Type B pancreatic cell (in vitro differentiated cells): ENCODE measurements at regions not wholly inside any gene's neighbourhood (a gene's known extent, or its start where the extent isn't known, plus 50 kb on each side); places are given as distances from the start of the nearest gene placed in this dataset.

ENCODE experiments used
- DNase-seq: peaks from one replicate; pipeline ENCODE4 v3.0.0; 2021; ENCODE audit warnings: mixed read lengths; ENCODE audit not compliant: unreplicated experiment; ENCODE audit errors: extremely low spot score
- H3K27ac Mint-ChIP-seq: 2 replicates; pipeline ENCODE4 v1.8.0; 2021; ENCODE audit warnings: mild to moderate bottlenecking, mixed read lengths
- H3K27me3 Mint-ChIP-seq: 2 replicates; pipeline ENCODE4 v1.8.0; 2021; ENCODE audit warnings: mixed read lengths
- H3K36me3 Mint-ChIP-seq: 2 replicates; pipeline ENCODE4 v1.8.0; 2021; ENCODE audit warnings: mixed read lengths
- H3K4me1 Mint-ChIP-seq: one replicate; pipeline ENCODE4 v1.8.0; 2021; ENCODE audit warnings: mixed read lengths; ENCODE audit not compliant: unreplicated experiment
- H3K4me3 Mint-ChIP-seq: 2 replicates; pipeline ENCODE4 v1.8.0; 2021; ENCODE audit warnings: mild to moderate bottlenecking, mixed read lengths
- H3K9me3 Mint-ChIP-seq: 2 replicates; pipeline ENCODE4 v1.8.0; 2021; ENCODE audit warnings: mixed read lengths
- CTCF ChIP-seq: fragments of 200-600 bp; sonication (generic); conservative IDR thresholded peaks from 2 replicates; pipeline ENCODE4 v1.5.0; 2021; ENCODE audit warnings: antibody characterized with exemption, mild to moderate bottlenecking

- H3K27ac Mint-ChIP-seq, result no peak overlapping the region
- DNase-seq, result no peak
- peaks cover 3% of the 10 kb centered on the region for H3K27me3 Mint-ChIP-seq
- no peak for TF ChIP-seq CTCF
- no peaks in the 10 kb centered on the region for H3K36me3 Mint-ChIP-seq
- H3K4me3 Mint-ChIP-seq, result no peak overlapping the region
- H3K4me1 Mint-ChIP-seq, result no peaks in the 10 kb centered on the region
- H3K9me3 Mint-ChIP-seq, result no peaks in the 10 kb centered on the region
Measured at GRCh38 chr6:153720732-153721131, 318.3 kb upstream of the OPRM1 start.

GRCh38 chr6:153705429-153705828 lies 333.6 kb upstream of the OPRM1 start:
- peaks cover 4% of the 10 kb centered on the region for H3K9me3 Mint-ChIP-seq
- no peak overlapping the region for H3K27ac Mint-ChIP-seq
- DNase-seq, result no peak
- peaks cover 11% of the 10 kb centered on the region for H3K27me3 Mint-ChIP-seq
- H3K36me3 Mint-ChIP-seq, result no peaks in the 10 kb centered on the region
- no peak overlapping the region for H3K4me3 Mint-ChIP-seq
- TF ChIP-seq CTCF, result no peak
- H3K4me1 Mint-ChIP-seq, result no peaks in the 10 kb centered on the region

- TF ChIP-seq CTCF, result no peak
- Mint-ChIP-seq H3K27me3 (peaks cover 11% of the 10 kb centered on the region), H3K4me3 (no peak overlapping the region), H3K36me3 (no peaks in the 10 kb centered on the region), H3K4me1 (no peaks in the 10 kb centered on the region), H3K27ac (no peak overlapping the region), H3K9me3 (peaks cover 4% of the 10 kb centered on the region)
- DNase-seq, result no peak
Measured at GRCh38 chr6:153702671-153703070, 336.4 kb upstream of the OPRM1 start.

- H3K27ac Mint-ChIP-seq, result no peak overlapping the region
- DNase-seq, result no peak
- peaks cover 16% of the 10 kb centered on the region for H3K27me3 Mint-ChIP-seq
Measured at GRCh38 chr6:153698637-153699036, 340.4 kb upstream of the OPRM1 start.

GRCh38 chr6:153698001-153698400 lies 341.0 kb upstream of the OPRM1 start:
- no peaks in the 10 kb centered on the region for H3K36me3 Mint-ChIP-seq
- peaks cover 16% of the 10 kb centered on the region for H3K27me3 Mint-ChIP-seq
- H3K9me3 Mint-ChIP-seq, result no peaks in the 10 kb centered on the region
- no peak overlapping the region for H3K4me3 Mint-ChIP-seq
- H3K4me1 Mint-ChIP-seq, result no peaks in the 10 kb centered on the region
- no peak overlapping the region for H3K27ac Mint-ChIP-seq
- DNase-seq, result no peak
- no peak for TF ChIP-seq CTCF

More at GRCh38 chr6:153698637-153699036, 340.4 kb upstream of the OPRM1 start:
- TF ChIP-seq CTCF, result no peak
- H3K4me3 Mint-ChIP-seq, result no peak overlapping the region
- no peaks in the 10 kb centered on the region for H3K4me1 Mint-ChIP-seq
- H3K36me3 Mint-ChIP-seq, result no peaks in the 10 kb centered on the region
- H3K9me3 Mint-ChIP-seq, result no peaks in the 10 kb centered on the region

GRCh38 chr6:153677522-153677921 lies 361.5 kb upstream of the OPRM1 start:
- no peaks in the 10 kb centered on the region for H3K4me1 Mint-ChIP-seq
- no peak overlapping the region for H3K27ac Mint-ChIP-seq
- TF ChIP-seq CTCF, result no peak
- no peaks in the 10 kb centered on the region for H3K27me3 Mint-ChIP-seq
- no peaks in the 10 kb centered on the region for H3K9me3 Mint-ChIP-seq
- no peak overlapping the region for H3K4me3 Mint-ChIP-seq
- H3K36me3 Mint-ChIP-seq, result no peaks in the 10 kb centered on the region
- DNase-seq, result no peak
